NCI-H774 (cell line): ENCODE measurements at regions not wholly inside any gene's neighbourhood (a gene's known extent, or its start where the extent isn't known, plus 50 kb on each side); places are given as distances from the start of the nearest gene placed in this dataset.

Experiments
- DNase-seq: peaks from one replicate; lab custom pipeline; 2025; lab: John Stamatoyannopoulos, UW

GRCh38 chr4:130485371-130485770 lies 1389.4 kb downstream of the C4orf33 start:
- DNase-seq, result no peak

- DNase-seq, result no peak
Observed at GRCh38 chr4:130486186-130486585, 1390.2 kb downstream of the C4orf33 start.

- no peak for DNase-seq
Observed at GRCh38 chr4:130486841-130487240, 1390.9 kb downstream of the C4orf33 start.

- no peak for DNase-seq
Observed at GRCh38 chr4:130510661-130511060, 1414.7 kb downstream of the C4orf33 start.

- DNase-seq, result no peak
Observed at GRCh38 chr4:130511776-130512175, 1415.8 kb downstream of the C4orf33 start.

- DNase-seq, result no peak
Observed at GRCh38 chr4:130524057-130524456, 1428.1 kb downstream of the C4orf33 start.

- no peak for DNase-seq
Observed at GRCh38 chr4:130530505-130530904, 1434.6 kb downstream of the C4orf33 start.

GRCh38 chr4:130534651-130535050 lies 1438.7 kb downstream of the C4orf33 start:
- DNase-seq, result no peak

- DNase-seq, result no peak
Observed at GRCh38 chr4:130542953-130543352, 1447.0 kb downstream of the C4orf33 start.

GRCh38 chr4:130545171-130545570 lies 1449.2 kb downstream of the C4orf33 start:
- no peak for DNase-seq

GRCh38 chr4:130545596-130545995 lies 1449.6 kb downstream of the C4orf33 start:
- no peak for DNase-seq

- no peak for DNase-seq
Observed at GRCh38 chr4:130559268-130559667, 1463.3 kb downstream of the C4orf33 start.

- peak; percentile 28 for DNase-seq
Observed at GRCh38 chr4:130563185-130563888, 1467.4 kb downstream of the C4orf33 start.

- no peak for DNase-seq
Observed at GRCh38 chr4:130563889-130564418, 1468.0 kb downstream of the C4orf33 start.

- no peak for DNase-seq
Observed at GRCh38 chr4:130568746-130569145, 1472.8 kb downstream of the C4orf33 start.

- no peak for DNase-seq
Observed at GRCh38 chr4:130573742-130574141, 1477.8 kb downstream of the C4orf33 start.

- DNase-seq, result no peak
Observed at GRCh38 chr4:130574215-130574614, 1478.3 kb downstream of the C4orf33 start.

- DNase-seq, result no peak
Observed at GRCh38 chr4:130576218-130576617, 1480.3 kb downstream of the C4orf33 start.

- DNase-seq, result no peak
Observed at GRCh38 chr4:130591091-130591490, 1495.1 kb downstream of the C4orf33 start.

GRCh38 chr4:130600706-130601105 lies 1504.8 kb downstream of the C4orf33 start:
- DNase-seq, result no peak

GRCh38 chr4:130603043-130603442 lies 1507.1 kb downstream of the C4orf33 start:
- DNase-seq, result no peak

- no peak for DNase-seq
Observed at GRCh38 chr4:130608121-130608520, 1512.2 kb downstream of the C4orf33 start.

- no peak for DNase-seq
Observed at GRCh38 chr4:130628531-130628930, 1532.6 kb downstream of the C4orf33 start.
